Thyroid gland (tissue), 4 donors: ENCODE measurements at regions not wholly inside any gene's neighbourhood (a gene's known extent, or its start where the extent isn't known, plus 50 kb on each side); places are given as distances from the start of the nearest gene placed in this dataset.
"Not testable (repeated sequence)": the region's sequence is repeated elsewhere in the genome, so short reads cannot be mapped to it uniquely, and the experiment has no call there.

Experiments used
- DNase-seq, 2 donors: peaks; one replicate each; pipeline ENCODE4 v3.0.0-alpha.2; 2019
- H3K27ac ChIP-seq, 3 donors: fragments of 200-600 bp; sonication (generic); 1 replicate in 2 of 3; 2 replicates in 1 of 3; pipeline ENCODE4 v1.5.1; 2016 to 2019; ENCODE audit warnings: mild to moderate bottlenecking in 1 of 3, moderate library complexity in 1 of 3
- H3K27me3 ChIP-seq: fragments of 200-600 bp; sonication (generic); one replicate; pipeline ENCODE4 v1.5.1; 2019
- H3K36me3 ChIP-seq, 2 donors: fragments of 200-600 bp; sonication (generic); one replicate each; pipeline ENCODE4 v1.5.1; 2016 to 2019
- H3K4me1 ChIP-seq, 2 donors: fragments of 200-600 bp; sonication (generic); one replicate each; pipeline ENCODE4 v1.5.1; 2017 to 2019
- H3K4me3 ChIP-seq, 3 donors: fragments of 200-600 bp; sonication (generic); replicated peaks in 1 of 3; 1 replicate in 2 of 3; 2 replicates in 1 of 3; pipeline ENCODE4 v1.5.1; 2016; ENCODE audit warnings: mild to moderate bottlenecking in 1 of 3
- H3K9me3 ChIP-seq: fragments of 200-600 bp; sonication (generic); one replicate; pipeline ENCODE4 v1.5.1; 2017
- POLR2A ChIP-seq, 2 donors: fragments of 450-650 bp; IDR thresholded peaks; one replicate each; pipeline ENCODE4 v1.6.1; 2017; ENCODE audit warnings: antibody characterized with exemption in 2 of 2, mild to moderate bottlenecking in 2 of 2, moderate library complexity in 1 of 2
- WGBS, 2 donors: methylation state at CpG; one replicate each; pipeline ENCODE4 v1.1.5; 2017; 5-methylcytosine and 5-hydroxymethylcytosine counted together
- intact Hi-C: fragments of 100-400 bp; cut with DNase I; formaldehyde crosslinking; loops from one replicate; pipeline ENCODE4 v1.15.1; 2023
- TF ChIP-seq, protein P1 (sequence below), 6 experiments: fragments of 200-600 bp in 3 of 6; fragments of 450-650 bp in 3 of 6; sonication (generic) in 3 of 6; IDR thresholded peaks; one replicate each; pipeline ENCODE4 v1.5.1; 2016 to 2019; ENCODE audit warnings: antibody characterized with exemption in 6 of 6, mild to moderate bottlenecking in 2 of 6, inconsistent platforms in 1 of 6, moderate library complexity in 1 of 6

DNA sequence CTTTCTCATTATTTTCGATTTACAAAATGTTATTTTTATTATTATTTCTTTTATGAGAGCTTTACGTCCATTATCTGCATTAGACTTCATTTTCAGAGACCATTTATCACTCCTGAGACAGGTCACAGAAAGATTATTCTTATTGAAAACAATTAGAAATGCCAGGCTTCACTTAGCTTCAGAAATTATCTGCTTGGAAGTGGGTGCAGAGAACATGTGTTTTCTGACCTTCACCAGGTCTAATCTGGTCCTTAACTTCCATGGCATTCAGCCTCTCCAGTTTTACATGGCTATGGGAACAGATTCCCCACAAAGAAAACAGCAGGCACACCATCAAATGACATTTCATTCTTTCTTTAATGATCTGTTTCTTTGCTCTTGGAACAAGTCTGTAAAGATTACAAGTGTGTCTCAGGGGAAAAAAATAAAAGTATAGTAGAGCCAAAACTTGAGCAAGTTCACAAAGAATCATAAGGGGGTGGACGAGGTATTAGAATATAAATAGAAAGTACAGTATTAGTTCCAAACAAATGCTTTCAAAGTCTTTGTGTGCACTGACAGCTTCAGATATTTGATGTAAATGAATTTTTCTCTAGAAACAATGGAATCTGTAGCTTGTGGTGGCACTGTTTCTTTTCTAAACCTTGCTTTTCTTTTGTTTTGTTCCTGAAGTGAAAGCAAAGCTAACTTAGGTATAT is 294.2 kb upstream of the MEIS2 start:
- 69 to 73% methylated on average over 3 of the region's 3 CpGs for WGBS, 2 donors
- H3K4me3 ChIP-seq: no peak overlapping the region
- H3K9me3 ChIP-seq: no peaks in the 10 kb centered on the region
- no peaks in the 10 kb centered on the region for H3K4me1 ChIP-seq
- TF ChIP-seq, protein P1, sequence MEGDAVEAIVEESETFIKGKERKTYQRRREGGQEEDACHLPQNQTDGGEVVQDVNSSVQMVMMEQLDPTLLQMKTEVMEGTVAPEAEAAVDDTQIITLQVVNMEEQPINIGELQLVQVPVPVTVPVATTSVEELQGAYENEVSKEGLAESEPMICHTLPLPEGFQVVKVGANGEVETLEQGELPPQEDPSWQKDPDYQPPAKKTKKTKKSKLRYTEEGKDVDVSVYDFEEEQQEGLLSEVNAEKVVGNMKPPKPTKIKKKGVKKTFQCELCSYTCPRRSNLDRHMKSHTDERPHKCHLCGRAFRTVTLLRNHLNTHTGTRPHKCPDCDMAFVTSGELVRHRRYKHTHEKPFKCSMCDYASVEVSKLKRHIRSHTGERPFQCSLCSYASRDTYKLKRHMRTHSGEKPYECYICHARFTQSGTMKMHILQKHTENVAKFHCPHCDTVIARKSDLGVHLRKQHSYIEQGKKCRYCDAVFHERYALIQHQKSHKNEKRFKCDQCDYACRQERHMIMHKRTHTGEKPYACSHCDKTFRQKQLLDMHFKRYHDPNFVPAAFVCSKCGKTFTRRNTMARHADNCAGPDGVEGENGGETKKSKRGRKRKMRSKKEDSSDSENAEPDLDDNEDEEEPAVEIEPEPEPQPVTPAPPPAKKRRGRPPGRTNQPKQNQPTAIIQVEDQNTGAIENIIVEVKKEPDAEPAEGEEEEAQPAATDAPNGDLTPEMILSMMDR (IDR thresholded peaks at IDR 0.05): no peak
- no peak for TF ChIP-seq POLR2A (IDR thresholded peaks at IDR 0.05)
- H3K27me3 ChIP-seq: no peaks in the 10 kb centered on the region
- H3K27ac ChIP-seq: no peak overlapping the region
- intact Hi-C loops: no loop called here
- DNase-seq: no peak
- H3K36me3 ChIP-seq: no peaks in the 10 kb centered on the region

DNA sequence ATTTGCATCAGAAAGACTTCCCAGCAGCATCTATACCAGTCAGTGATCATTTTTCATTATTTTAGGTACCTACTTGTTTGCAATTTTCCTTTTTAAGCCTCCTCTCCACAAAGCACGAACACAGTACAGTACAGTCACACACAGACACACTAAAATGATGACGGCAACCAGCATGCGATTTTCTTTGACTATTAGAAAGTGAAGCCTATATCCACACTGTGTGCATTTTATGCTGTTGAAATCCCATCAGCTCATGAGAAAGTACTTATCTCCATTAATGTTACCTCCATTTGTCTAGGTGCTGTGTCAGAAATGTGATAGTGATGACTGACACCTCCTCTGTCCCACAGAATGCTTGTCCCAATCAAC is 294.7 kb upstream of the MEIS2 start:
- TF ChIP-seq POLR2A (IDR thresholded peaks at IDR 0.05): no peak
- TF ChIP-seq, protein P1 (IDR thresholded peaks at IDR 0.05): no peak
- DNase-seq: no peak
- Histone ChIP-seq H3K4me3 (no peak overlapping the region), H3K27ac (no peak overlapping the region), H3K27me3 (no peaks in the 10 kb centered on the region), H3K9me3 (no peaks in the 10 kb centered on the region), H3K4me1 (no peaks in the 10 kb centered on the region), H3K36me3 (no peaks in the 10 kb centered on the region)
- intact Hi-C loops: no loop called here
- 86 to 89% methylated on average over 3 of the region's 3 CpGs for WGBS, 2 donors

DNA sequence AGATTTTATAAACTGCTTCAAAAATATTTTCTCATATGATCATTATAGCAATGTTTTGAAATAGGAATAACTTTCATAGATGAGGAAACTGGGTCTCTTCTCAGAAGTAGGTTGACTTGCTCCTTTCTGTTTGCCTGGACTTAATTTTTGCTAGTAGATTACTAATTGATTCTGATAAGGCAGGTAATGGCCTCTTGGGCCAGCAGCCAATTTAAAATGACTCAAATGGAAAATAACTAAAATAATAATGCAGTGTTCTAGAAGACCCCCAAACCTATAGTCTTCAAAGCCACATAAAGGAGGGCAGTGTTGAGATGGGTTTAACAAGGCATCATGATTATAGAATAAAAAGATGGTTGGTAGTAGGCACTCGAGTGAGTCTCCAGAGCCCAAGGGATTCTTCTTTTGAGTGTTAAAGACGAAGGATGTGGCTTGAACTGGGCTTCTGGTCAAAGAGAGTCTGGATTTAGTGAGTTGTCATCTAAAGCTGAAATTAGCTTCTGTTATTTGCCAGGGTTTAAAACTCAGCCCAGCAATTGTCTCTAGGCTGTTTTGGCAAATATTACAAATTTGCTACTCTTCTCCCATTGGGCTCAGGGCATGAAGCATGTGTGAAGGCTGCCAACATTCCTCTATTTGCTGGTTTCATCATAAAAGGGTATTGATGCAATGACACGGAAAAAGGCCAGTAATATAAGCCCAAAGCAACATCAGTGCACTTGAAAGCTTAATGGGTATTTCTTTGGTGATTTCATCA is 297.1 kb upstream of the MEIS2 start:
- no peak overlapping the region for H3K4me3 ChIP-seq
- H3K27ac ChIP-seq: no peak overlapping the region
- H3K36me3 ChIP-seq: no peaks in the 10 kb centered on the region
- H3K9me3 ChIP-seq: no peaks in the 10 kb centered on the region
- no peaks in the 10 kb centered on the region for H3K4me1 ChIP-seq
- DNase-seq: no peak
- H3K27me3 ChIP-seq: no peaks in the 10 kb centered on the region
- intact Hi-C loops: no loop called here
- 60 to 75% methylated on average over 3 of the region's 3 CpGs for WGBS, 2 donors
- no peak for TF ChIP-seq POLR2A (IDR thresholded peaks at IDR 0.05)
- TF ChIP-seq, protein P1 (IDR thresholded peaks at IDR 0.05): no peak

DNA sequence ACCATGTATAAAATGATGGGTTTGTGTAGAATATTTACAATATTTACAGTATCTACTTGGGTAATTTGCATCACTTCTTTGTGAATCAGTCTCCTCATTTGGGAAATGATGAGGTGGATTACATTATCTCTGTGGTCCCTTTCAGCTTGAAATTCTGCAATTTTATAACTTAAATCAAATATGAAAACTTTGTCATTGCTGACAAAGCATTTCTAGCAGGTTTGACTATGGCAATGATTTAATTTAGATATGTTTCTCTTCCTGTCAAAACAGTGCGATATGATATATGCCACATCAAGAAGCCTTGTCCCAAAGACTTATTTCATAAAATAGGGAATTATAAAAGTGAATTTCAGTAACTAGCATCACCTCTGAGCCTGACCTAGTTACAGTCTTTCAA is 315.8 kb upstream of the MEIS2 start:
- intact Hi-C loops: no loop called here
- no peak for DNase-seq
- H3K4me1 ChIP-seq: no peaks in the 10 kb centered on the region
- no peak for TF ChIP-seq POLR2A (IDR thresholded peaks at IDR 0.05)
- TF ChIP-seq, protein P1 (IDR thresholded peaks at IDR 0.05): no peak
- WGBS, 2 donors: 96 to 98% methylated on average over 1 of the region's 1 CpG
- H3K27me3 ChIP-seq: no peaks in the 10 kb centered on the region
- H3K4me3 ChIP-seq: no peak overlapping the region
- H3K9me3 ChIP-seq: no peaks in the 10 kb centered on the region
- H3K36me3 ChIP-seq: no peaks in the 10 kb centered on the region
- no peak overlapping the region for H3K27ac ChIP-seq

DNA sequence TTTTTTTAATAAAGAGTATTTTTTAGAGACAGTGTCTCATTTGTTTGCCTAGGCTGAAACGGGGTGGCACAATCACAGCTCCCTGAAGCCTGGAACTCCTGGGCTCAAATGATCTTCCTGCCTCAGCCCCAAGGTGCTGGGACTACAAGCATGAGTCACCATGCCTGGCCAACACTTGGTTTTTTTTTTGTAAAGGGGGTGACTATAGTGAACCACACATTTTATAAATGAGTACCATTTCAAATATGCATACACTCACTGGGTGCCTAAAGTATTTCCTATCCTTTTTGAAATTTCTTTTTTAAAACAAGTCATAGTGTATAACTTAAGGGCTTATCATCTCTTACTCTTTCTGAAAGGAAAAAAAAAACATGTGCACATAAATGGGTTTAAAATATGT is 325.2 kb upstream of the MEIS2 start:
- H3K27ac ChIP-seq: no peak overlapping the region
- H3K4me1 ChIP-seq: no peaks in the 10 kb centered on the region
- no peak for TF ChIP-seq POLR2A (IDR thresholded peaks at IDR 0.05)
- TF ChIP-seq, protein P1 (IDR thresholded peaks at IDR 0.05): no peak
- no peak overlapping the region for H3K4me3 ChIP-seq
- DNase-seq: no peak
- no peaks in the 10 kb centered on the region for H3K36me3 ChIP-seq
- no peaks in the 10 kb centered on the region for H3K27me3 ChIP-seq
- intact Hi-C loops: no loop called here
- WGBS, 2 donors: 71 to 83% methylated on average over 1 of the region's 1 CpG
- no peaks in the 10 kb centered on the region for H3K9me3 ChIP-seq

DNA sequence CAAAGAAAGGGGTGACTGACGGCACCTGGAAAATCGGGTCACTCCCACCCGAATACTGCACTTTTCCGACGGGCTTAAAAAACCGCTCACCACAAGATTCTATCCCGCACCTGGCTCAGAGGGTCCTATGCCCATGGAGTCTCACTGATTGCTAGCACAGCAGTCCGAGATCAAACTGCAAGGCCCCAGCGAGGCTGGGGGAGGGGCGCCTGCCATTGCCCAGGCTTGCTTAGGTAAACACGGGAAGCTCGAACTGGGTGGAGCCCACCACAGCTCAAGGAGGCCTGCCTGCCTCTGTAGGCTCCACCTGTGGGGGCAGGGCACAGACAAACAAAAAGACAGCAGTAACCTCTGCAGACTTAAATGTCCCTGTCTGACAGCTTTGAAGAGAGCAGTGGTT is 327.0 kb upstream of the MEIS2 start:
- intact Hi-C loops, H3K36me3 ChIP-seq, H3K27me3 ChIP-seq, H3K9me3 ChIP-seq, H3K4me3 ChIP-seq, H3K27ac ChIP-seq, DNase-seq, H3K4me1 ChIP-seq: not testable (repeated sequence)
- WGBS, 2 donors: 90 to 100% methylated on average over 3 to 8 of the region's 12 CpGs
